NT2/D1 (cell line): ENCODE measurements at regions not wholly inside any gene's neighbourhood (a gene's known extent, or its start where the extent isn't known, plus 50 kb on each side); places are given as distances from the start of the nearest gene placed in this dataset.

ENCODE experiments used
- YY1 ChIP-seq: IDR thresholded peaks from 2 replicates; pipeline ENCODE4 v1.6.1; 2011; ENCODE audit not compliant: insufficient read length, insufficient read depth
- ZNF274 ChIP-seq: IDR thresholded peaks from 2 replicates; pipeline ENCODE4 v1.6.1; 2011; ENCODE audit warnings: mild to moderate bottlenecking, low read depth, low read length

DNA sequence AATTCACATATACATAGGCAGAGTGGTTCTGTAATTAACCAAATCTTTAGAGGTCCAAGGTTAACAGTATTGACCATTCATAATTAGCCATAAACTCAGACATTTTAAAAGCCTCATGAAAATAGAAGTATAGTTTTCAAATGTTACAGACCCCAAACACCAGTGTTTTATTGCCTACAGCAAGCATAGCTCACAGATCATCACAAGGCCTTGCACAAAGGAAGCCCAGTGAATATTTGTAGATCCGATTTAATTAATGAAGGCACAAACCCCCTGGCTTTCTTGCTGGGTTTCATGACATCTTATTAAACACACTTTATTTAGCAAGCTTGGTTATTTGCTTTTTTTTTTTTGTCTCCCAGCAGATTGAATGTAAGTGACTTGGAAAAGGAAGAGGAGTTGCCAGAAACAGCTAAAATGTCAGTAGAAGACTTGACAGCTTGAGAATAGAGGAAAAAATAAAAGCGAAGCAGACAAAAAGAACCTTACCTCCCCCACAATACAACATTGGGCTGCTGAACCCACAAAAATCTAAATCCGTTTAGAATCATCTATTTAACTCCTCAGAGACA lies 283.9 kb upstream of the TNC start:
- no peak for TF ChIP-seq ZNF274
- TF ChIP-seq YY1: no peak
